ENCODE measurements at regions not wholly inside any gene's neighbourhood (a gene's known extent, or its start where the extent isn't known, plus 50 kb on each side); places are given as distances from the start of the nearest gene placed in this dataset.

- no peak for DNase-seq (ENCODE audit: low read depth)
- no peak for TF ChIP-seq CTCF (conservative IDR thresholded peaks at IDR 0.05; ENCODE audit: control insufficient read depth, insufficient read depth, low read depth, low read length)
- no peak overlapping the region for H3K4me3 ChIP-seq (ENCODE audit: control insufficient read depth, low read depth, low read length)
Observed at GRCh38 chr4:138815811-138816210, 199.8 kb upstream of the NOCT start.

GRCh38 chr4:138805736-138806135 is 209.8 kb upstream of the NOCT start:
- no peak overlapping the region for H3K4me3 ChIP-seq (ENCODE audit: control insufficient read depth, low read depth, low read length)
- TF ChIP-seq CTCF (conservative IDR thresholded peaks at IDR 0.05; ENCODE audit: control insufficient read depth, insufficient read depth, low read depth, low read length) = no peak
- DNase-seq (ENCODE audit: low read depth) = no peak

- TF ChIP-seq CTCF (conservative IDR thresholded peaks at IDR 0.05; ENCODE audit: control insufficient read depth, insufficient read depth, low read depth, low read length) = no peak
- DNase-seq (ENCODE audit: low read depth) = no peak
- no peak overlapping the region for H3K4me3 ChIP-seq (ENCODE audit: control insufficient read depth, low read depth, low read length)
Observed at GRCh38 chr4:138804711-138805110, 210.9 kb upstream of the NOCT start.

- H3K4me3 ChIP-seq (ENCODE audit: control insufficient read depth, low read depth, low read length) = no peak overlapping the region
- no peak for DNase-seq (ENCODE audit: low read depth)
- TF ChIP-seq CTCF (conservative IDR thresholded peaks at IDR 0.05; ENCODE audit: control insufficient read depth, insufficient read depth, low read depth, low read length) = no peak
Observed at GRCh38 chr4:138803051-138803450, 212.5 kb upstream of the NOCT start.

GRCh38 chr4:138802499-138802898 is 213.1 kb upstream of the NOCT start:
- no peak for TF ChIP-seq CTCF (conservative IDR thresholded peaks at IDR 0.05; ENCODE audit: control insufficient read depth, insufficient read depth, low read depth, low read length)
- H3K4me3 ChIP-seq (ENCODE audit: control insufficient read depth, low read depth, low read length) = no peak overlapping the region
- DNase-seq (ENCODE audit: low read depth) = peak; percentile 22

GRCh38 chr4:138800421-138800820 is 215.2 kb upstream of the NOCT start:
- TF ChIP-seq CTCF (conservative IDR thresholded peaks at IDR 0.05; ENCODE audit: control insufficient read depth, insufficient read depth, low read depth, low read length) = no peak
- no peak overlapping the region for H3K4me3 ChIP-seq (ENCODE audit: control insufficient read depth, low read depth, low read length)
- DNase-seq (ENCODE audit: low read depth) = no peak

GRCh38 chr4:138798404-138798803 is 217.2 kb upstream of the NOCT start:
- no peak for TF ChIP-seq CTCF (conservative IDR thresholded peaks at IDR 0.05; ENCODE audit: control insufficient read depth, insufficient read depth, low read depth, low read length)
- DNase-seq (ENCODE audit: low read depth) = no peak
- no peak overlapping the region for H3K4me3 ChIP-seq (ENCODE audit: control insufficient read depth, low read depth, low read length)

Data from fibroblast of mammary gland (primary cell).